Thyroid gland (tissue), 4 donors: ENCODE measurements at regions not wholly inside any gene's neighbourhood (a gene's known extent, or its start where the extent isn't known, plus 50 kb on each side); places are given as distances from the start of the nearest gene placed in this dataset.

Experiments
- DNase-seq, 2 donors: peaks; one replicate each; pipeline ENCODE4 v3.0.0-alpha.2; 2019
- H3K27ac ChIP-seq, 3 donors: fragments of 200-600 bp; sonication (generic); 1 replicate in 2 of 3; 2 replicates in 1 of 3; pipeline ENCODE4 v1.5.1; 2016 to 2019; ENCODE audit warnings: mild to moderate bottlenecking in 1 of 3, moderate library complexity in 1 of 3
- H3K27me3 ChIP-seq: fragments of 200-600 bp; sonication (generic); one replicate; pipeline ENCODE4 v1.5.1; 2019
- H3K36me3 ChIP-seq, 2 donors: fragments of 200-600 bp; sonication (generic); one replicate each; pipeline ENCODE4 v1.5.1; 2016 to 2019
- H3K4me1 ChIP-seq, 2 donors: fragments of 200-600 bp; sonication (generic); one replicate each; pipeline ENCODE4 v1.5.1; 2017 to 2019
- H3K4me3 ChIP-seq, 3 donors: fragments of 200-600 bp; sonication (generic); replicated peaks in 1 of 3; 1 replicate in 2 of 3; 2 replicates in 1 of 3; pipeline ENCODE4 v1.5.1; 2016; ENCODE audit warnings: mild to moderate bottlenecking in 1 of 3
- H3K9me3 ChIP-seq: fragments of 200-600 bp; sonication (generic); one replicate; pipeline ENCODE4 v1.5.1; 2017
- CTCF ChIP-seq, 6 experiments: fragments of 200-600 bp in 3 of 6; fragments of 450-650 bp in 3 of 6; sonication (generic) in 3 of 6; IDR thresholded peaks; one replicate each; pipeline ENCODE4 v1.5.1; 2016 to 2019; ENCODE audit warnings: antibody characterized with exemption in 6 of 6, mild to moderate bottlenecking in 2 of 6, inconsistent platforms in 1 of 6, moderate library complexity in 1 of 6
- POLR2A ChIP-seq, 2 donors: fragments of 450-650 bp; IDR thresholded peaks; one replicate each; pipeline ENCODE4 v1.6.1; 2017; ENCODE audit warnings: antibody characterized with exemption in 2 of 2, mild to moderate bottlenecking in 2 of 2, moderate library complexity in 1 of 2
- WGBS, 2 donors: methylation state at CpG; one replicate each; pipeline ENCODE4 v1.1.5; 2017; 5-methylcytosine and 5-hydroxymethylcytosine counted together
- intact Hi-C: fragments of 100-400 bp; cut with DNase I; formaldehyde crosslinking; loops from one replicate; pipeline ENCODE4 v1.15.1; 2023

GRCh38 chr3:159208050-159208449, 406.2 kb downstream of the MFSD1 start:
- peaks cover 0 to 6% of the 10 kb centered on the region in 2 donors for H3K4me1 ChIP-seq
- H3K9me3 ChIP-seq = no peaks in the 10 kb centered on the region
- no peaks in the 10 kb centered on the region for H3K36me3 ChIP-seq
- no peaks in the 10 kb centered on the region for H3K27me3 ChIP-seq
- DNase-seq = no peak
- H3K4me3 ChIP-seq = no peak overlapping the region
- no peak overlapping the region for H3K27ac ChIP-seq
- no peak for TF ChIP-seq POLR2A (IDR thresholded peaks at IDR 0.05)
- no peak for TF ChIP-seq CTCF (IDR thresholded peaks at IDR 0.05)
- intact Hi-C loops = no loop called here
- WGBS, 2 donors = 64 to 68% methylated on average over 2 of the region's 2 CpGs

GRCh38 chr3:159209459-159209858, 407.6 kb downstream of the MFSD1 start:
- Histone ChIP-seq H3K27ac (no peak overlapping the region), H3K36me3 (no peaks in the 10 kb centered on the region), H3K9me3 (no peaks in the 10 kb centered on the region), H3K4me3 (no peak overlapping the region), H3K27me3 (no peaks in the 10 kb centered on the region), H3K4me1 (no peaks in the 10 kb centered on the region)
- no peak for TF ChIP-seq CTCF (IDR thresholded peaks at IDR 0.05)
- intact Hi-C loops = no loop called here
- 40 to 49% methylated on average over 2 to 4 of the region's 4 CpGs for WGBS, 2 donors
- no peak for DNase-seq

- H3K9me3 ChIP-seq = no peaks in the 10 kb centered on the region
- H3K27me3 ChIP-seq = no peaks in the 10 kb centered on the region
- intact Hi-C loops = no loop called here
- H3K36me3 ChIP-seq = no peaks in the 10 kb centered on the region
- H3K4me3 ChIP-seq = no peak overlapping the region
- H3K4me1 ChIP-seq = no peaks in the 10 kb centered on the region
- 90 to 97% methylated on average over 1 of the region's 1 CpG for WGBS, 2 donors
- no peak for DNase-seq
- H3K27ac ChIP-seq = no peak overlapping the region
- TF ChIP-seq POLR2A (IDR thresholded peaks at IDR 0.05) (no peak), CTCF (IDR thresholded peaks at IDR 0.05) (no peak)
These were observed 408.5 kb downstream of the MFSD1 start for GRCh38 chr3:159210336-159210735.

GRCh38 chr3:159216311-159216710, 414.5 kb downstream of the MFSD1 start:
- intact Hi-C loops = no loop called here
- H3K36me3 ChIP-seq = no peaks in the 10 kb centered on the region
- WGBS, 2 donors = 86 to 90% methylated on average over 3 of the region's 3 CpGs
- TF ChIP-seq CTCF (IDR thresholded peaks at IDR 0.05) = no peak
- TF ChIP-seq POLR2A (IDR thresholded peaks at IDR 0.05) = no peak
- no peaks in the 10 kb centered on the region for H3K9me3 ChIP-seq
- H3K4me1 ChIP-seq = no peaks in the 10 kb centered on the region
- H3K4me3 ChIP-seq = no peak overlapping the region
- no peak overlapping the region for H3K27ac ChIP-seq
- H3K27me3 ChIP-seq = no peaks in the 10 kb centered on the region
- no peak for DNase-seq

GRCh38 chr3:159219231-159219630, 417.4 kb downstream of the MFSD1 start:
- Histone ChIP-seq H3K27ac (no peak overlapping the region), H3K9me3 (no peaks in the 10 kb centered on the region), H3K4me3 (no peak overlapping the region), H3K36me3 (no peaks in the 10 kb centered on the region), H3K27me3 (no peaks in the 10 kb centered on the region), H3K4me1 (no peaks in the 10 kb centered on the region)
- DNase-seq = no peak
- intact Hi-C loops = no loop called here
- TF ChIP-seq CTCF (IDR thresholded peaks at IDR 0.05) = no peak
- no peak for TF ChIP-seq POLR2A (IDR thresholded peaks at IDR 0.05)
- 82 to 94% methylated on average over 3 of the region's 3 CpGs for WGBS, 2 donors
